ENCODE measurements at regions not wholly inside any gene's neighbourhood (a gene's known extent, or its start where the extent isn't known, plus 50 kb on each side); places are given as distances from the start of the nearest gene placed in this dataset.

- DNase-seq (ENCODE audit: low read depth): no peak
- TF ChIP-seq MYC (IDR thresholded peaks at IDR 0.05; ENCODE audit: low read depth, low read length) (no peak), POLR2A (IDR thresholded peaks at IDR 0.05; ENCODE audit: extremely low read depth, insufficient read length) (no peak), CTCF (IDR thresholded peaks at IDR 0.05; ENCODE audit: low read depth, low read length) (no peak)
Observed at GRCh38 chr17:55587608-55588139, 76.4 kb upstream of the SMIM36 start.

GRCh38 chr17:55585629-55586028 is 74.4 kb upstream of the SMIM36 start:
- no peak for DNase-seq (ENCODE audit: low read depth)
- TF ChIP-seq MAX (IDR thresholded peaks at IDR 0.05; ENCODE audit: low read depth, low read length) (no peak), MYC (IDR thresholded peaks at IDR 0.05; ENCODE audit: low read depth, low read length) (no peak), CTCF (IDR thresholded peaks at IDR 0.05; ENCODE audit: low read depth, low read length) (no peak), POLR2A (IDR thresholded peaks at IDR 0.05; ENCODE audit: extremely low read depth, insufficient read length) (no peak)
- no peak overlapping the region for H3K4me3 ChIP-seq (ENCODE audit: low read depth, low read length)

More at GRCh38 chr17:55587608-55588139, 76.4 kb upstream of the SMIM36 start:
- H3K4me3 ChIP-seq (ENCODE audit: low read depth, low read length): no peak overlapping the region

GRCh38 chr17:55584861-55585260 is 73.6 kb upstream of the SMIM36 start:
- TF ChIP-seq CTCF (IDR thresholded peaks at IDR 0.05; ENCODE audit: low read depth, low read length): no peak
- TF ChIP-seq MYC (IDR thresholded peaks at IDR 0.05; ENCODE audit: low read depth, low read length): no peak
- DNase-seq (ENCODE audit: low read depth): no peak
- H3K4me3 ChIP-seq (ENCODE audit: low read depth, low read length): no peak overlapping the region

GRCh38 chr17:55584055-55584685 is 72.9 kb upstream of the SMIM36 start:
- no peak overlapping the region for H3K4me3 ChIP-seq (ENCODE audit: low read depth, low read length)
- TF ChIP-seq POLR2A (IDR thresholded peaks at IDR 0.05; ENCODE audit: extremely low read depth, insufficient read length): no peak
- DNase-seq (ENCODE audit: low read depth): peak; percentile 31

GRCh38 chr17:55582897-55583296 is 71.6 kb upstream of the SMIM36 start:
- no peak for DNase-seq (ENCODE audit: low read depth)
- no peak overlapping the region for H3K4me3 ChIP-seq (ENCODE audit: low read depth, low read length)
- no peak for TF ChIP-seq CTCF (IDR thresholded peaks at IDR 0.05; ENCODE audit: low read depth, low read length)

GRCh38 chr17:55580596-55581133 is 69.4 kb upstream of the SMIM36 start:
- TF ChIP-seq MYC (IDR thresholded peaks at IDR 0.05; ENCODE audit: low read depth, low read length) (no peak), MAX (IDR thresholded peaks at IDR 0.05; ENCODE audit: low read depth, low read length) (no peak), CTCF (IDR thresholded peaks at IDR 0.05; ENCODE audit: low read depth, low read length) (no peak), POLR2A (IDR thresholded peaks at IDR 0.05; ENCODE audit: extremely low read depth, insufficient read length) (no peak)
- DNase-seq (ENCODE audit: low read depth): no peak
- no peak overlapping the region for H3K4me3 ChIP-seq (ENCODE audit: low read depth, low read length)
